Peyer's patch (tissue), 4 donors: ENCODE measurements at regions not wholly inside any gene's neighbourhood (a gene's known extent, or its start where the extent isn't known, plus 50 kb on each side); places are given as distances from the start of the nearest gene placed in this dataset.

Experiments
- POLR2A ChIP-seq, 2 donors: fragments of 450-650 bp; IDR thresholded peaks; one replicate each; pipeline ENCODE4 v1.5.1; 2017; ENCODE audit warnings: antibody characterized with exemption in 2 of 2, mild to moderate bottlenecking in 2 of 2, moderate library complexity in 2 of 2
- TF ChIP-seq, protein P1 (sequence below), 6 experiments: fragments of 450-650 bp in 4 of 6; fragments of 200-600 bp in 2 of 6; sonication (generic) in 1 of 6; IDR thresholded peaks; one replicate each; pipeline ENCODE4 v1.5.1; 2017 to 2019; ENCODE audit warnings: antibody characterized with exemption in 6 of 6, mild to moderate bottlenecking in 3 of 6, moderate library complexity in 1 of 6

- TF ChIP-seq, protein P1, sequence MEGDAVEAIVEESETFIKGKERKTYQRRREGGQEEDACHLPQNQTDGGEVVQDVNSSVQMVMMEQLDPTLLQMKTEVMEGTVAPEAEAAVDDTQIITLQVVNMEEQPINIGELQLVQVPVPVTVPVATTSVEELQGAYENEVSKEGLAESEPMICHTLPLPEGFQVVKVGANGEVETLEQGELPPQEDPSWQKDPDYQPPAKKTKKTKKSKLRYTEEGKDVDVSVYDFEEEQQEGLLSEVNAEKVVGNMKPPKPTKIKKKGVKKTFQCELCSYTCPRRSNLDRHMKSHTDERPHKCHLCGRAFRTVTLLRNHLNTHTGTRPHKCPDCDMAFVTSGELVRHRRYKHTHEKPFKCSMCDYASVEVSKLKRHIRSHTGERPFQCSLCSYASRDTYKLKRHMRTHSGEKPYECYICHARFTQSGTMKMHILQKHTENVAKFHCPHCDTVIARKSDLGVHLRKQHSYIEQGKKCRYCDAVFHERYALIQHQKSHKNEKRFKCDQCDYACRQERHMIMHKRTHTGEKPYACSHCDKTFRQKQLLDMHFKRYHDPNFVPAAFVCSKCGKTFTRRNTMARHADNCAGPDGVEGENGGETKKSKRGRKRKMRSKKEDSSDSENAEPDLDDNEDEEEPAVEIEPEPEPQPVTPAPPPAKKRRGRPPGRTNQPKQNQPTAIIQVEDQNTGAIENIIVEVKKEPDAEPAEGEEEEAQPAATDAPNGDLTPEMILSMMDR (IDR thresholded peaks at IDR 0.05): no peak
- no peak for TF ChIP-seq POLR2A (IDR thresholded peaks at IDR 0.05)
Observed at GRCh38 chr7:84510505-84510904, 315.9 kb upstream of the SEMA3A start.
